Transverse colon (tissue), 4 donors: ENCODE measurements at regions not wholly inside any gene's neighbourhood (a gene's known extent, or its start where the extent isn't known, plus 50 kb on each side); places are given as distances from the start of the nearest gene placed in this dataset.

Experiments
- DNase-seq: peaks from one replicate; pipeline ENCODE4 v3.0.0-alpha.2; 2019
- H3K27ac ChIP-seq, 4 donors: fragments of 200-600 bp; sonication (generic); 2 replicates each; pipeline ENCODE4 v1.5.1; 2016 to 2018; ENCODE audit warnings: inconsistent platforms in 4 of 4
- H3K27me3 ChIP-seq: fragments of 200-600 bp; sonication (generic); 2 replicates; pipeline ENCODE4 v1.5.1; 2017; ENCODE audit warnings: inconsistent platforms
- H3K36me3 ChIP-seq, 4 donors: fragments of 200-600 bp; sonication (generic); 2 replicates each; pipeline ENCODE4 v1.5.1; 2017 to 2019; ENCODE audit warnings: inconsistent platforms in 4 of 4
- H3K4me1 ChIP-seq, 4 donors: fragments of 200-600 bp; sonication (generic); 2 replicates each; pipeline ENCODE4 v1.5.1; 2017 to 2020; ENCODE audit warnings: inconsistent platforms in 4 of 4
- H3K4me3 ChIP-seq, 4 donors: fragments of 200-600 bp; sonication (generic); 1 replicate in 1 of 4; 2 replicates in 3 of 4; pipeline versions ENCODE4 v1.5.1 to v1.6.1; 2017 to 2019; ENCODE audit warnings: inconsistent platforms in 4 of 4
- H3K9me3 ChIP-seq, 2 donors: fragments of 200-600 bp; sonication (generic); 2 replicates each; pipeline ENCODE4 v1.5.1; 2017 to 2019; ENCODE audit warnings: inconsistent platforms in 2 of 2
- EP300 ChIP-seq: sonication (generic); formaldehyde crosslinking; IDR thresholded peaks from one replicate; pipeline ENCODE4 v1.6.1; 2017; ENCODE audit warnings: antibody characterized with exemption, low read depth
- POLR2A ChIP-seq: fragments of 450-650 bp; IDR thresholded peaks from one replicate; pipeline ENCODE4 v1.6.1; 2016; ENCODE audit warnings: antibody characterized with exemption, mild to moderate bottlenecking, moderate library complexity
- POLR2AphosphoS5 ChIP-seq, 3 donors: sonication (generic); formaldehyde crosslinking; IDR thresholded peaks; one replicate each; pipeline ENCODE4 v1.6.1; 2016; ENCODE audit warnings: antibody characterized with exemption in 3 of 3
- WGBS, 2 donors: methylation state at CpG; one replicate each; pipeline ENCODE4 v1.1.5; 2018; ENCODE audit warnings: low coverage in 1 of 2; 5-methylcytosine and 5-hydroxymethylcytosine counted together
- in situ Hi-C, 4 donors: fragments of 200-750 bp; cut with MboI; loops; one replicate each; pipeline versions ENCODE4 v1.15.0 to v1.15.1; 2017; ENCODE audit warnings: low sequenced_read_pairs in 3 of 4, low pct_ligation_motif_present in 1 of 4, low pct_unique_long_range_greater_than_20kb in 1 of 4
- intact Hi-C: fragments of 100-400 bp; cut with DNase I; formaldehyde crosslinking; loops from one replicate; pipeline ENCODE4 v1.15.1; 2023; ENCODE audit warnings: low total_unique reads
- TF ChIP-seq, protein P1 (sequence below), 5 experiments: fragments of 200-600 bp in 3 of 5; fragments of 450-650 bp in 2 of 5; sonication (generic) in 3 of 5; IDR thresholded peaks; 1 replicate in 2 of 5; 2 replicates in 3 of 5; pipeline ENCODE4 v1.5.1; 2016 to 2017; ENCODE audit warnings: antibody characterized with exemption in 5 of 5, inconsistent platforms in 3 of 5, mild to moderate bottlenecking in 2 of 5, moderate library complexity in 1 of 5

DNA sequence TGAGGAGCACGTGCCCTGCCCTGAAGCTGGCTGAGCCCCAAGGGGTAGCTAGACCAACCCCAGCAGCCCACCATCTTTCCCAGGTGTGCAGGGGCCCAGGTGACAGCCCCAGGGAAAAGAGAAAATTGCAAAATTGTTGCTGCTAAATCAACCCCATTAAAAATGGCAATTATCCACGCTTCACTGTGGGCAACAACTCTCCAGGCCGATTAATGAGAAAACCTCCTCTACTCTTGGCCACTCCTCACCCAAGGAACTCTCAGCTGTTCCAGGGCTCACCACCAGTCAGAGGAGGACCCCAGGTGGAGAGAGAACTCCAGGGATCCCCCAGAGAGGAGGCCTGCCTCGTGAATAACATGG, 516.1 kb upstream of the MGMT start:
- intact Hi-C loops (no loop called here), in situ Hi-C loops (no loop called here)
- Histone ChIP-seq H3K27me3 (no peaks in the 10 kb centered on the region), H3K9me3 (no peaks in the 10 kb centered on the region), H3K36me3 (no peaks in the 10 kb centered on the region), H3K27ac (no peak overlapping the region), H3K4me3 (no peak overlapping the region), H3K4me1 (no peaks in the 10 kb centered on the region)
- DNase-seq, result no peak
- TF ChIP-seq POLR2AphosphoS5 (IDR thresholded peaks at IDR 0.05) (no peak), POLR2A (no peak), EP300 (no peak)
- TF ChIP-seq, protein P1, sequence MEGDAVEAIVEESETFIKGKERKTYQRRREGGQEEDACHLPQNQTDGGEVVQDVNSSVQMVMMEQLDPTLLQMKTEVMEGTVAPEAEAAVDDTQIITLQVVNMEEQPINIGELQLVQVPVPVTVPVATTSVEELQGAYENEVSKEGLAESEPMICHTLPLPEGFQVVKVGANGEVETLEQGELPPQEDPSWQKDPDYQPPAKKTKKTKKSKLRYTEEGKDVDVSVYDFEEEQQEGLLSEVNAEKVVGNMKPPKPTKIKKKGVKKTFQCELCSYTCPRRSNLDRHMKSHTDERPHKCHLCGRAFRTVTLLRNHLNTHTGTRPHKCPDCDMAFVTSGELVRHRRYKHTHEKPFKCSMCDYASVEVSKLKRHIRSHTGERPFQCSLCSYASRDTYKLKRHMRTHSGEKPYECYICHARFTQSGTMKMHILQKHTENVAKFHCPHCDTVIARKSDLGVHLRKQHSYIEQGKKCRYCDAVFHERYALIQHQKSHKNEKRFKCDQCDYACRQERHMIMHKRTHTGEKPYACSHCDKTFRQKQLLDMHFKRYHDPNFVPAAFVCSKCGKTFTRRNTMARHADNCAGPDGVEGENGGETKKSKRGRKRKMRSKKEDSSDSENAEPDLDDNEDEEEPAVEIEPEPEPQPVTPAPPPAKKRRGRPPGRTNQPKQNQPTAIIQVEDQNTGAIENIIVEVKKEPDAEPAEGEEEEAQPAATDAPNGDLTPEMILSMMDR (IDR thresholded peaks at IDR 0.05), result no peak
- WGBS, 2 donors, result 74% methylated on average over 4 of the region's 4 CpGs; no CpG with 5 or more reads in 1 of the 2 donors

DNA sequence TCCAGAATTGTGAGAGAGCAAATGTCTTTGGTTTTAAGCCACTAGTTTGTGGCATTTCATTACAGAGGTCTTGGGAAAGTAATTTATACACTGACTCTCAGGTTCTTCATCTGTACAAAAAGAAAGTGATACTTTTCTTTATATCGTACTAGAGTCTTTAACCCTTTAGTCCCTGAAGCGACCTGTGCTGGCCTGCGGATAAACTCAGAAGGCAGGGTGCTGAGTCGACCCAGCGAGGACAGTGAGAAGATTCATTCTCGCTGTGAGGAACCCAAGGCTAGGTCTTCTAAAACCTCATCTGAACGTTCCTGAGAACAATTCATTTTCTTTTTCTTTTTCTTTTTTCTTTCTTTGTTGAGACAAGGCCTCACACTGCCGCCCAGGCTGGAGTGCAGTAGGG, 514.2 kb upstream of the MGMT start:
- Histone ChIP-seq H3K27me3 (no peaks in the 10 kb centered on the region), H3K4me3 (no peak overlapping the region), H3K9me3 (no peaks in the 10 kb centered on the region), H3K27ac (no peak overlapping the region), H3K4me1 (no peaks in the 10 kb centered on the region), H3K36me3 (no peaks in the 10 kb centered on the region)
- no peak for DNase-seq
- TF ChIP-seq, protein P1 (IDR thresholded peaks at IDR 0.05), result no peak
- no peak for TF ChIP-seq POLR2A
- TF ChIP-seq POLR2AphosphoS5 (IDR thresholded peaks at IDR 0.05), result no peak
- TF ChIP-seq EP300, result no peak
- intact Hi-C loops (no loop called here), in situ Hi-C loops (no loop called here)
- WGBS, 2 donors, result 81 to 87% methylated on average over 6 to 8 of the region's 8 CpGs

DNA sequence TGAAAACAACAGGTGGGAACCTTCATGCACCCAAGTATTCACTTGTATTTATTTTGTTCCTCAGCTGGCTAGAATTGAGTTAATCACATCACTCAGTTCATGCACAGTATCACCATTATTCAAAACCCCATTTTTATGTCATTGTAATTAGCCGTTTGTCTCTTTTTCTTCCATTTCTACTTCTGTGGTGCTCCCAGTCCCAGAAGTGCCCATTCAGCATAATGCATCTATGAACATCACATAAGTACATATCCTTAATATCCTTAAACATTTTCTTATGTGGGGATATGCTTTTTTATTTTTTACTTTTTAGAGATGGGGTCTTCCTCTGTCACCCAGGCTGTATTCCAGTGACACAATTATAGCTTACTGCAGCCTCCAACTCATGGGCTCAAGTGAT, 510.9 kb upstream of the MGMT start:
- no peak for DNase-seq
- in situ Hi-C loops (no loop called here), intact Hi-C loops (no loop called here)
- Histone ChIP-seq H3K27me3 (no peaks in the 10 kb centered on the region), H3K36me3 (no peaks in the 10 kb centered on the region), H3K27ac (no peak overlapping the region), H3K9me3 (no peaks in the 10 kb centered on the region), H3K4me3 (no peak overlapping the region), H3K4me1 (no peaks in the 10 kb centered on the region)
- TF ChIP-seq EP300, result no peak
- TF ChIP-seq POLR2A, result no peak
- TF ChIP-seq POLR2AphosphoS5 (IDR thresholded peaks at IDR 0.05), result no peak
- TF ChIP-seq, protein P1 (IDR thresholded peaks at IDR 0.05), result no peak
- 67 to 100% methylated on average over 1 of the region's 1 CpG for WGBS, 2 donors

DNA sequence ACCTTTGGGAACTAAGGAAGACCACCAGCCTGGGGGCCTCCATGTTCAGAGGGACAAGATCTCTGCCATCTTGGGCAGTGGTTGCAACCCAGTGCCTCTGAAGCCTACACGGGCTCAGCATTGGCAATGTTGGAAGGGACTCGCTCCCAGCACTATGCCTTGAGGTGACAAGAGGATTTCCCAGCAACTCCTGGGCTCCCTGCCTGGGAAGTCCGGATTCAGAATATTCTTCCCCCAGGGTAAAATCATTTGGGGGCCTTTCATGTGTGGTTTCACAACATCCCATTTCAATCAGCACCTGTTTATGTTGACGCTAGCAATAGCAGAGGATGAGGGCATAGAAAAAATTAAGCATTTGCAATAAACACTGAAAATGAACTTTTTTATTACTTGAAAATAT, 509.8 kb upstream of the MGMT start:
- no peak for DNase-seq
- Histone ChIP-seq H3K27me3 (no peaks in the 10 kb centered on the region), H3K27ac (no peak overlapping the region), H3K9me3 (no peaks in the 10 kb centered on the region), H3K4me3 (no peak overlapping the region), H3K36me3 (no peaks in the 10 kb centered on the region), H3K4me1 (no peaks in the 10 kb centered on the region)
- 65 to 71% methylated on average over 2 to 3 of the region's 4 CpGs for WGBS, 2 donors
- TF ChIP-seq POLR2AphosphoS5 (IDR thresholded peaks at IDR 0.05) (no peak), POLR2A (no peak), EP300 (no peak)
- TF ChIP-seq, protein P1 (IDR thresholded peaks at IDR 0.05), result no peak
- in situ Hi-C loops (no loop called here), intact Hi-C loops (no loop called here)
